Stimulated activated naive CD8-positive, alpha-beta T cell treated with anti-CD3 and anti-CD28 coated beads, Interleukin-15, Interleukin-2, amounts not matched to agents 100 ng/mL and 50 ng/mL, for 24 hours (primary cell): ENCODE measurements at regions not wholly inside any gene's neighbourhood (a gene's known extent, or its start where the extent isn't known, plus 50 kb on each side); places are given as distances from the start of the nearest gene placed in this dataset.

Source experiments
- H3K27ac Mint-ChIP-seq: one replicate; pipeline ENCODE4 v1.8.0; 2021; ENCODE audit warnings: mild to moderate bottlenecking, mixed read lengths
- H3K27me3 Mint-ChIP-seq: one replicate; pipeline ENCODE4 v1.8.0; 2021; ENCODE audit warnings: mixed read lengths
- H3K36me3 Mint-ChIP-seq: one replicate; pipeline ENCODE4 v1.8.0; 2021; ENCODE audit warnings: low read depth, mixed read lengths
- H3K4me1 Mint-ChIP-seq: one replicate; pipeline ENCODE4 v1.8.0; 2021; ENCODE audit warnings: low read depth, mixed read lengths
- H3K4me3 Mint-ChIP-seq: one replicate; pipeline ENCODE4 v1.8.0; 2021; ENCODE audit warnings: mild to moderate bottlenecking, mixed read lengths
- H3K9me3 Mint-ChIP-seq: one replicate; pipeline ENCODE4 v1.8.0; 2021; ENCODE audit warnings: mixed read lengths

DNA sequence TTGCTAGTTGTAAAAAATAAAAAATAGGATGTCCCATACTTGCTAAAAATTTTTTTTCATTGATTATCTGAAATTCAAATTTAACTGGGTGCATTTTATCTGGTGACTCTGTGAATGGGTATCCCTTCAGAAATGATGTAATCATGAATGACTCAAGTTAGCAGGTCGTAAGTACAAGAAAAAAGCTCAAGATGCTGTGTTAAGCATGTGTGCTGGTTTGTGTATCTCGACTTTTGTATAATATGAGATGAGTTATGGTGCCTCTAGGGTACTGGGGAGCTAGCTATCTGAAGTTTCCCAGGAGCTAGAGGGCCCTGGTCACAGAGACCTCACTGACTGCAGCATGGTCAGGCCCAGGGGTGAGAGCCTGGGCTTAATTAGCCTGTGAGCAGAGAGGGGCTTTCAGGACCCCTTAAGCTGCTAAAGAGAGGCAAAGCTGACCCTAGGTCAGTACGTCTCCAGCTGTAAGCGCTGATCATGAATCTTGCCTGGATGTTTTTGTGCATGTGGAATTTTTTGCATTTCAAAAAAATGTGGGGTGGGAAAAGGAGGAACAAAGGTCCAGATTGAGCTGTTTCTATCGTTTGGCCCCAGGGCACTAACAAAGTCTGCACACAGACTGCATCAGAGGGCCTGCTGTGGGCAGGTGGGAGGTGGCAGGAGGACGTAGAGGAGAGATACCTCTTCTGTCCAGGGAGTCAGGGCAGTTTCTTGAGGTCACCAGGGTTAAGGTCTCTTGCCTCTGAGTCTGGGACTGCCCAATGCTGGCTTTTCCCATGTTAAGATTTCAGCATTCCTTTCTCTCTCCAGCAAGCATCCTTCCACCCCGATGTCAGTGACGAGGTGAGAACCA is 233.2 kb upstream of the TPM1 start:
- H3K27me3 Mint-ChIP-seq, result no peaks in the 10 kb centered on the region
- H3K9me3 Mint-ChIP-seq, result no peaks in the 10 kb centered on the region
- no peak overlapping the region for H3K4me3 Mint-ChIP-seq
- H3K27ac Mint-ChIP-seq, result no peak overlapping the region
- H3K4me1 Mint-ChIP-seq, result no peaks in the 10 kb centered on the region
- no peaks in the 10 kb centered on the region for H3K36me3 Mint-ChIP-seq

DNA sequence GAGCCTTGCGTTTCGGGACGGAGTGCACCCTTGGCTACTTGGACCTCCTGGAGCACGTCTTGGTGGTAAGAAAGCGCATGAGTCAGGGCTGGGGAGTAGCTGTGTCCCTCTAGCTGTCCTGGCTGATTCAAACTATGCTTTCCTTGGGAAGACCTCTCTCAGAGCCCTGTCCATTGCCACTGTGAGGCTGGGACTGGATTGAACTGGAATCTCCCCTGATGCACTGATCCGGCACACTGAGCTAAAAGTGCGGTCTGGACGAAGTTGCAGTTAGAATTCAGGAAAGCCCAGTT is 232.6 kb upstream of the TPM1 start:
- Mint-ChIP-seq H3K4me3 (no peak overlapping the region), H3K9me3 (no peaks in the 10 kb centered on the region), H3K27me3 (no peaks in the 10 kb centered on the region), H3K36me3 (no peaks in the 10 kb centered on the region), H3K4me1 (no peaks in the 10 kb centered on the region), H3K27ac (no peak overlapping the region)

DNA sequence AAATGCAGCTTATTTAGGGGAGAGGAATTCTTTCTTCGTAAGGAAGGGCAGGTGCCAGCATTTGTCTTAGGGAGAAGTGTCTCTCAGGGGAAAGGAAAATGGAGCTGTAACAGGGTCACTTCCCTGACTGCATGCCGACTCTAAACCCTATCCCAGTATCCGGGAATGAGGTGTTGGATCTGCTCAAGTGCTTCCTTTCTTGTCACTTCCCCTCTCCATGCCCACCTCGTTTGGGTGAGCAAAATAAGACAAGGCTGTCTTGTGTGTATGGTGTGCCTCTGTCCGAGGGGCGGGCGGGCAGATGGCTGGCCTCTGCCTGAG is 230.1 kb upstream of the TPM1 start:
- H3K4me1 Mint-ChIP-seq, result no peaks in the 10 kb centered on the region
- no peak overlapping the region for H3K27ac Mint-ChIP-seq
- no peak overlapping the region for H3K4me3 Mint-ChIP-seq
- H3K9me3 Mint-ChIP-seq, result no peaks in the 10 kb centered on the region
- no peaks in the 10 kb centered on the region for H3K27me3 Mint-ChIP-seq
- no peaks in the 10 kb centered on the region for H3K36me3 Mint-ChIP-seq

DNA sequence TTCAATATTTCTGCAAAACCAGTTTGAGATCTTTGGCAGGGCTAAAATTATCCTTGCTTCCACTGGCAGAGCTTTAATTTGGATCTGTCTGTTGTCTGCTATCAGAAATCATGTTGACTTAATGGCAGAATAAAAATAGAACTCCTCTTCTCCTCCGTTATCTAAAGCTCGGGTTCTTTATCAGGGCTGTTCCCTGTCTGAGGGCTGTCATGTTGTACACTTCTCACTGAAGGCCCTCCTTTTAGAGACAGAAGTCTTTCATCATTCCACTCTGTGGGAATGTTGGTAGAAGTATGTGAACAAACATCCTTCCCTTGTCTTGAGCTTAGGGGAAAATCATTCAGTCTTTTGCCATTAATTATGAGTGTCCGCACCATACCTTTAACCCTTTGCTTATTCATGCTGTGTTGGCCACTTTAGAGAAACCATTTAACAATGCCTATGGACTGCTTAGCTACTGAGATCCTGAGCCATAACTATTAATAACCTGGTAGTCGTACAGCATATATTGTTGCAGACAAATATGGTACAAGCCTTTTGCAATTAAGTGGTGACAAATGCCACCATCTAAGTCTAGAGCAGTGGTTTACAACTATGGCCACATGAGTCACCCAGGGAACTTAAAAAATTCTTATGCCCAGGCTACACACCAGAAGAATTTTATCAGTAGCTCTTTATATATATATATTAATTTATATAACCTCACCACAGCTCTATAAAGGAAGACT is 226.0 kb upstream of the TPM1 start:
- H3K36me3 Mint-ChIP-seq, result no peaks in the 10 kb centered on the region
- H3K9me3 Mint-ChIP-seq, result no peaks in the 10 kb centered on the region
- H3K4me3 Mint-ChIP-seq, result no peak overlapping the region
- no peaks in the 10 kb centered on the region for H3K27me3 Mint-ChIP-seq
- H3K4me1 Mint-ChIP-seq, result no peaks in the 10 kb centered on the region
- H3K27ac Mint-ChIP-seq, result no peak overlapping the region

DNA sequence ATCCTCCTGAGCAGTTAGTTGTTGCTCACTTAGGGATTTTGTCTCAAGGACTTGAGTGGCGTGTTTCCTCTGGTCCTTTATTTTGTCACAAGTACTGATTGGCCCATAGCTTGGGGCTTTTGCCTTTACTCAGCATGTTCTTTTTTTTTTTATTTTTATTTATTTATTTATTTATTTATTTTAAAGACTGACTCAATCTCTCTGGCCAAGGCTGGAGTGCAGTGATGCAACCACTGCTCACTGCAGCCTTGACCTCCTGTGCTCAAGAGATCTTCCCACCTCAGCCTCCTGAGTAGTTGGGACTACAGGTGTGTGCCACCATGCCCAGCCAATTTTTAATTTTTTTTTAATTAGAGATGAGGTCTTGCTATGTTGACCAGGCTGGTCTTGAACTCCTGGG is 223.9 kb upstream of the TPM1 start:
- Mint-ChIP-seq H3K36me3 (no peaks in the 10 kb centered on the region), H3K4me1 (no peaks in the 10 kb centered on the region), H3K27me3 (no peaks in the 10 kb centered on the region), H3K27ac (no peak overlapping the region), H3K4me3 (no peak overlapping the region), H3K9me3 (no peaks in the 10 kb centered on the region)

DNA sequence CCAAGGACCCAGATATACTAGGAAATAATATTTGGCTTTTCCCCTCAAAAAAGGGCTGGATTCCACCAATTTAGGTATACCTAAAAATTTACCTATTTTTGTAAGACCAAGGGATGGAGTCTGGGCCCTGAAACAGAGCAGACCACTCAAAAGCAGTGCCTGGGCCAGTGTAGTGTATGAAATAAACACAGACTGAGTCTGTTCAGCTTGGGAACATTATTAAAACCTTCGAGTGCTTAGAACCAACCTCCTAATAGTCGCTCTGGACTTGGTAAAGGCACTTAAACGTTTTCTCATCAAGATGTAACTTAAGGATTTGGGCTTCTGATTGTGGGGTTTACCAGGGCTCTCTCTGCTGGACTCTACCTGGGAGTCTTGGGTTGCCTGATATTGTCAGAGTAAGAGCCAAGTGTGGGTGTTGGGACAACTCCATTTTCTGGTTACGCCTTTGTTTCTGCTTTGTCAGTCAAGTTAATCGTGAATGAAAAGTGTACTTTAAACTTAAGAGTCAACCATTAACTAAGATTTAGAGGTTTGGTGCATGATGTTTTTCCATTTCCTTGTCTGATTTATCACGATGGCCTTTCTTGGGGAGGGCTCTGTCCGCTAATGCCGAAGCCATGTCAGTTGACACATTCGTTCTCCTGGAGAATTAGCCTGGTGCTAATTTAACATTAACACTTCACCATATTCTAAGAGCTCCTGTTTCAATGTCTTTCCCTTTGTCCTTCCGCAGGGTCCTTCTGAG is 221.0 kb upstream of the TPM1 start:
- Mint-ChIP-seq H3K27ac (no peak overlapping the region), H3K4me1 (no peaks in the 10 kb centered on the region), H3K9me3 (no peaks in the 10 kb centered on the region), H3K27me3 (no peaks in the 10 kb centered on the region), H3K36me3 (no peaks in the 10 kb centered on the region), H3K4me3 (no peak overlapping the region)

DNA sequence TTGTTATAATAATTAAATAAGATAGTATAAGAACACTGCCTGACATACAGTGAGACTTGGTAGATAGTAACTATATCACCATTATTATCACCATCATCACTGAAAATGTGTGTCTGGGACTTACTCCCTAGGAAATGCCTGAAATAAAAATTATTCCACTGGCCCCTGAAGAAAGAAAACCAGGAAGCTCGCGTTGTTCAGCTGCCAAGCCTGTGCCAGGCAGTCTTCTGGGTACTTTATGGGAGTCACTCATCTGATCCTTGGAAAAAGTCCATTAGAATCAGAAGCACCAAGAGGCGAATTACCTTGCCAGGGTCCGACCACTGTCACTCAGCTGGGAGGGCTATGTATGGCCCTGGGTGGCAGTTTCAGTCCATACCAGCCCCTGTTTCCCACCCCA is 220.3 kb upstream of the TPM1 start:
- Mint-ChIP-seq H3K36me3 (no peaks in the 10 kb centered on the region), H3K9me3 (no peaks in the 10 kb centered on the region), H3K27me3 (no peaks in the 10 kb centered on the region), H3K4me3 (no peak overlapping the region), H3K27ac (no peak overlapping the region), H3K4me1 (no peaks in the 10 kb centered on the region)

DNA sequence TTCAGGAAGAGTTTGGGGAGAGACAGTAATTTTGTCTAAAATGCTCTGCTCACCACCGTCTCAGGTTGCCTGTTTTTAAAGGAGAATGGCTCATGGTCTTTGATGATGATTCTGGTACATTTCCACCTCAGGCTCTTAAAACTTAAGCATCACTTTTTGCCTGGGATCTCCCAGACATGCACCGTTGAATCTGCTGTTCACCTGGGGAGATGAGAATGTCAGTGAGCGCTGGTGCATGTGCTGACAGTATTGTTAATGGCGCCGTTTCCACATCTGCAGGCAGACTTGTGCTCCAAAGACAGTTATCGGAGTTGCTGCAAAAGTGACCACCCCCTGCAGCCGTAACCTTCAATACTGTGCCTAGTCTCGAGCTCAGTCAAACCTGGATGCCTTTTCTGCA is 219.0 kb upstream of the TPM1 start:
- H3K36me3 Mint-ChIP-seq, result no peaks in the 10 kb centered on the region
- H3K4me1 Mint-ChIP-seq, result no peaks in the 10 kb centered on the region
- no peak overlapping the region for H3K27ac Mint-ChIP-seq
- no peaks in the 10 kb centered on the region for H3K9me3 Mint-ChIP-seq
- H3K27me3 Mint-ChIP-seq, result no peaks in the 10 kb centered on the region
- no peak overlapping the region for H3K4me3 Mint-ChIP-seq

DNA sequence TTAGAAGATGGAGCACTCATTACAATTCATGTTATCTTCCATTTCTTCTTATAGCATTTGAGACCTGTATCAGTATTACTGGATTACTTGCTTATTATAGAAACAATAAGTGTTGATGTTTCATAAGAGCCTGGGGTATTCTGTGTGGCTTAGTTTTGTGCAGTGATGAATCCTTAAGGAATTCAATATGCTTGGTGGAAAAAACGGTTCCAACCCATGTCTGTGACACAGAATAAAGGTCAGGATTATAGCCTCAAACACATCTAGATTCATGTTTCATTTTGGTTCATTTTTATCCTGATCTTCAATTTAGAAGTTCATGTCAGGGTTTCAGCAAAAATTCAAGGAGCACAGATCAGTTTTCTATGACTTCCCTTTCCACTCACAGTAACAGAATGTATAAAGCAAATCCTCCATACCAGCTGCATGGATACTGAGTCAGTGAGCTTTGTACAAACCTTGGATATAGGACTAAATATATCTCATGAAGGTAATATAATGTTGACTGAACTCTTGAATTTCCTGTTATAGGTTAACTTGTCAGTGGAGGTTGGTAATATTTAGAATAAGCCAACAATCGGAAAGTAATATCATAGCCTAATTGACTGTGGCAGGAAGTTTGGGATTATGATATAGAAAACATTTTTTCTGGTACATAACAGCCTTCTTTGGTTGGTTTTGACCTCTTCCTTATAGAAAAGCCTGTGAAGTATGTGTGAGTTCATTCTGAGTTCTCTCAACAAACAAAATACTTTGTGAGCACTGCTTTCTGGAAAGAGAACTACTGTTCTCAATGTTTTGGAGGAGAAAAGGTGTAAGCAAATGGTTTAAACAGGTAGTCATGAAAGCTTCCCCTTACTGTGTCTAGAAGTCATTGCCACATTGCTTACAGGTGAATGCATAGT is 218.2 kb upstream of the TPM1 start:
- Mint-ChIP-seq H3K27ac (no peak overlapping the region), H3K36me3 (no peaks in the 10 kb centered on the region), H3K4me3 (no peak overlapping the region), H3K4me1 (no peaks in the 10 kb centered on the region), H3K9me3 (no peaks in the 10 kb centered on the region), H3K27me3 (no peaks in the 10 kb centered on the region)

DNA sequence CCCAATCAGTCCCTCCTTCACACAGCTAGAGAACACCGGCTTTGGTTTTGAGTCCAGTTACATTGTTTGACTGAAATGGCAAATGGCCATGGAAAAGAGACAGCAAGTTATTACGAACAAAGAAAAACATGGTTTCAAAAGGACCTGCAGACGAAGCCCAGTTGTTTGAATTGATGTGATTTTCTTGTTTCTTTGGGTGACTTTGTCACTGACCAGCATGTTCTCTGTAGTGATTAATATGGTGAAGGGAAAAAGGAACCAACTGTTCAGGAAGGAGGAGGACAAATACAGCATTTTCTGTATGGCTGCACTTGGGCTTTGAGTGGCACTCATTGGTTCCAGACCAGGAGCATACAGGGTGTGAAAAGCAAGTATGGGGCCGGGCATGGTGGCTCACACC is 217.4 kb upstream of the TPM1 start:
- Mint-ChIP-seq H3K4me3 (no peak overlapping the region), H3K27me3 (peaks cover 5% of the 10 kb centered on the region), H3K27ac (no peak overlapping the region), H3K36me3 (no peaks in the 10 kb centered on the region), H3K9me3 (no peaks in the 10 kb centered on the region), H3K4me1 (no peaks in the 10 kb centered on the region)

DNA sequence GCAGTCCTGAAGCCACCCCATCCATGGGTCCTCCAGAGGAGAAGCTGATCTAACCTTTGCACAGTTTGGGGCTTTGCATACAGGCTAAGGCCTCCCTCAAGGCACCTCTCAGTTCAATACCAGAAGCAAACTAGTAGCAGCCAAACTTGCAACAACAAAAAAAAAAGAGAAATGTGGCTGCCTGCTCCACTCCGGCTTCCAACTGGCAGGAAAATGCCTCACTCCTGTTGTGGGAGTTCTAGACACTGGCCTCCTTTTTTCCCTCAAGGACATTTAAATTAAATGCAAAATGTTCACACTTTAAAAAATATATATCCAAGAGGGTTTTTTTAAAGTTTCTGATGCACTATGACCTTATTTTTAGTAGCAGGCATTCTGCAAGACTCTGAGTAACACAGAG is 216.0 kb upstream of the TPM1 start:
- Mint-ChIP-seq H3K4me3 (no peak overlapping the region), H3K27me3 (peaks cover 5% of the 10 kb centered on the region), H3K36me3 (no peaks in the 10 kb centered on the region), H3K4me1 (no peaks in the 10 kb centered on the region), H3K27ac (no peak overlapping the region), H3K9me3 (no peaks in the 10 kb centered on the region)

DNA sequence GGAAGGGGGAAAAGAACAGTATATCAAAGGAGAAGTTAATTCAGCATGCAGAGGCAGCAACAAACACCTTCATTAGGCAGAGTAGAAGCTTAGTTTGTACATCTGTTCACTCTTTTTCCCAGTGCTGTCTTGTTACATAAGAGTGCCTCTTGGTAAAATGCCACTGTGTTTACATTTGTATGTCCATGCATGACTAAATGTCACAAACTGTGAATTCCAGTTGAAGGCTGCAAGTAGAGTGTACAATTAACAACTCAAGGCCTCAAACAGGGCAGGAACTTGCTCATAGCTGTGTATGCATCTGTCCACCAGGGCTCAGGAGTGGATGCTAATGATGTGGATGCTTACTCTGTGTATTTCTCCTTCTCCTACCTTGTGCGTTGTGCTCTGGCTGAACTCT is 214.2 kb upstream of the TPM1 start:
- no peaks in the 10 kb centered on the region for H3K4me1 Mint-ChIP-seq
- H3K27me3 Mint-ChIP-seq, result peaks cover 5% of the 10 kb centered on the region
- H3K9me3 Mint-ChIP-seq, result no peaks in the 10 kb centered on the region
- no peak overlapping the region for H3K27ac Mint-ChIP-seq
- H3K36me3 Mint-ChIP-seq, result no peaks in the 10 kb centered on the region
- no peak overlapping the region for H3K4me3 Mint-ChIP-seq

DNA sequence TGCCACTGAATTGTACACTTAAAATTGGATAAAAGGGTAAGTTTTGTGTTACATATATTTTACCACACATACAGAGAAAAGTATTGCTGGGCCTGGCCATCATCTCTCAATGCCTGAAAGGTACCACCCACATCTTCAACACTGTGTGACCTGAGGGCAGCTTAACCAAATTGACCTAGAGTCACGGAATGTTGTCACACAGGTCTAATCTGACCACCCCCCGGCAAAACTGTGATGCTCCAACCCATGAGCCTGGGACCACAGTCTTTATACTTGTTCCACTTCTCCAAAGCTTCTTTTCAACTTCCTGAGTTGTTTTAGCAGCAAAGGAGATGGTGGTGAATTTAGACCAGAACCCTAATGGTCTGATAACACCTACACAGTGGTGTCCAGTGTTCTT is 210.3 kb upstream of the TPM1 start:
- Mint-ChIP-seq H3K36me3 (no peaks in the 10 kb centered on the region), H3K9me3 (no peaks in the 10 kb centered on the region), H3K4me1 (no peaks in the 10 kb centered on the region), H3K27me3 (peaks cover 5% of the 10 kb centered on the region), H3K4me3 (no peak overlapping the region), H3K27ac (no peak overlapping the region)

DNA sequence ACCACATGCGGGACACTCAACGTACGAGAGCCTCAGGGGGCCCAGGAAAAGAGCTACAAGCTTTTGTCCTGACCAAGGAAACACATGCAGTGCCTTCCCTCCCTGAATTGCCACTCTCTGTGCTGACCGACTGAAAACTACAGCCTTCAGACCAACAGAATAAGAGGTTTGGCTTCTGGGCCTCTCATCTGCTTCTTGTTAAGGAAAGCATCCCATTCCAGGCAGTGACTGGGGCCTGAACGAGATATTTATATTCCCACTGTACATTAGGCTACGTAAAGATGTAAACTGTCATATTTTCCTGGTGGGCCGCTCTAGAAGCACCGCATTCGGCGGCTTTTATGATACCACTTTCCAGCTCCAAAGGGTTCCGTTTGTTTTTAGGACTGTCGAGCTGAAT is 208.9 kb upstream of the TPM1 start:
- no peak overlapping the region for H3K27ac Mint-ChIP-seq
- no peaks in the 10 kb centered on the region for H3K4me1 Mint-ChIP-seq
- H3K4me3 Mint-ChIP-seq, result no peak overlapping the region
- no peaks in the 10 kb centered on the region for H3K36me3 Mint-ChIP-seq
- H3K9me3 Mint-ChIP-seq, result no peaks in the 10 kb centered on the region
- peaks cover 5% of the 10 kb centered on the region for H3K27me3 Mint-ChIP-seq
